Breast epithelium (tissue), 4 donors: ENCODE measurements at regions not wholly inside any gene's neighbourhood (a gene's known extent, or its start where the extent isn't known, plus 50 kb on each side); places are given as distances from the start of the nearest gene placed in this dataset.

ENCODE experiments used
- DNase-seq, 2 donors: peaks; one replicate each; pipeline ENCODE4 v3.0.0-alpha.2; 2019; ENCODE audit warnings: low spot score in 2 of 2
- H3K27ac ChIP-seq, 2 donors: fragments of 200-600 bp; sonication (generic) in 1 of 2; one replicate each; pipeline ENCODE4 v1.5.1; 2016 to 2019; ENCODE audit warnings: mild to moderate bottlenecking in 1 of 2
- H3K27me3 ChIP-seq, 2 donors: fragments of 200-600 bp; sonication (generic) in 1 of 2; one replicate each; pipeline versions ENCODE4 v1.5.1 to v1.6.0; 2017 to 2019; ENCODE audit warnings: control low read depth in 1 of 2, mild to moderate bottlenecking in 1 of 2
- H3K36me3 ChIP-seq: fragments of 200-600 bp; one replicate; pipeline ENCODE4 v1.5.1; 2019
- H3K4me1 ChIP-seq, 2 donors: fragments of 200-600 bp; sonication (generic); one replicate each; pipeline ENCODE4 v1.5.1; 2016 to 2019; ENCODE audit warnings: control low read depth in 1 of 2
- H3K4me3 ChIP-seq, 3 donors: fragments of 200-600 bp; sonication (generic); 1 replicate in 2 of 3; 2 replicates in 1 of 3; pipeline ENCODE4 v1.5.1; 2016 to 2019; ENCODE audit warnings: mild to moderate bottlenecking in 3 of 3, moderate library complexity in 2 of 3
- H3K9me3 ChIP-seq, 2 donors: fragments of 200-600 bp; sonication (generic) in 1 of 2; one replicate each; pipeline ENCODE4 v1.5.1; 2016 to 2019; ENCODE audit warnings: control low read depth in 1 of 2
- POLR2A ChIP-seq: fragments of 450-650 bp; IDR thresholded peaks from one replicate; pipeline ENCODE4 v1.6.1; 2016; ENCODE audit warnings: antibody characterized with exemption, mild to moderate bottlenecking, moderate library complexity
- POLR2AphosphoS5 ChIP-seq, 3 donors: sonication (generic); formaldehyde crosslinking; IDR thresholded peaks; one replicate each; pipeline ENCODE4 v1.6.1; 2017; ENCODE audit warnings: antibody characterized with exemption in 3 of 3
- intact Hi-C: fragments of 100-400 bp; cut with DNase I; formaldehyde crosslinking; loops from one replicate; pipeline ENCODE4 v1.15.1; 2023; ENCODE audit warnings: low total_unique reads
- TF ChIP-seq, protein P1 (sequence below), 3 donors: fragments of 450-650 bp; IDR thresholded peaks; one replicate each; pipeline ENCODE4 v1.5.1; 2016 to 2017; ENCODE audit warnings: antibody characterized with exemption in 3 of 3, mild to moderate bottlenecking in 3 of 3, moderate library complexity in 3 of 3

DNA sequence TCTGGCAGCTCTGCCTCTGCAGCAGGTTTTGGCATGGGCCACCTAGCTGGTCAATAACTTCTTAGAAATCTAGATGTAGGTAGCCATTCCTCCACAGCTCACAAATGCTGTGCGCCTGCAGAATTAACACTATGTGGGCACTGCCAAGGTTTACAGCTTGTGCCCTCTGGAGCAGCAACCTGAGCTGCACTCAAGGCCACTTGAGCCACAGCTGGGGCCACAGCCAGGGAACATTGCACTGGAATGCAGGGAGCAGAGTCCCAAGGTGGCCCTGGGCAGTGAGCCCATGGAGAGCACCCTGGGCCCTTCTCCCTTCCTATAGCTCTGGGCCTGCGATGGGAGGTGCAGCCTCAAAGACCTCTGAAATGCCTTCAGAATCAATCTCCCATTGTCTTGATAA lies 365.3 kb downstream of the SATB2 start:
- Histone ChIP-seq H3K4me1 (no peaks in the 10 kb centered on the region), H3K27me3 (no peaks in the 10 kb centered on the region), H3K36me3 (no peaks in the 10 kb centered on the region), H3K4me3 (no peak overlapping the region), H3K27ac (no peak overlapping the region), H3K9me3 (no peaks in the 10 kb centered on the region)
- intact Hi-C loops: no loop called here
- no peak for TF ChIP-seq POLR2AphosphoS5 (IDR thresholded peaks at IDR 0.05)
- TF ChIP-seq POLR2A: no peak
- TF ChIP-seq, protein P1, sequence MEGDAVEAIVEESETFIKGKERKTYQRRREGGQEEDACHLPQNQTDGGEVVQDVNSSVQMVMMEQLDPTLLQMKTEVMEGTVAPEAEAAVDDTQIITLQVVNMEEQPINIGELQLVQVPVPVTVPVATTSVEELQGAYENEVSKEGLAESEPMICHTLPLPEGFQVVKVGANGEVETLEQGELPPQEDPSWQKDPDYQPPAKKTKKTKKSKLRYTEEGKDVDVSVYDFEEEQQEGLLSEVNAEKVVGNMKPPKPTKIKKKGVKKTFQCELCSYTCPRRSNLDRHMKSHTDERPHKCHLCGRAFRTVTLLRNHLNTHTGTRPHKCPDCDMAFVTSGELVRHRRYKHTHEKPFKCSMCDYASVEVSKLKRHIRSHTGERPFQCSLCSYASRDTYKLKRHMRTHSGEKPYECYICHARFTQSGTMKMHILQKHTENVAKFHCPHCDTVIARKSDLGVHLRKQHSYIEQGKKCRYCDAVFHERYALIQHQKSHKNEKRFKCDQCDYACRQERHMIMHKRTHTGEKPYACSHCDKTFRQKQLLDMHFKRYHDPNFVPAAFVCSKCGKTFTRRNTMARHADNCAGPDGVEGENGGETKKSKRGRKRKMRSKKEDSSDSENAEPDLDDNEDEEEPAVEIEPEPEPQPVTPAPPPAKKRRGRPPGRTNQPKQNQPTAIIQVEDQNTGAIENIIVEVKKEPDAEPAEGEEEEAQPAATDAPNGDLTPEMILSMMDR (IDR thresholded peaks at IDR 0.05): no peak
- DNase-seq: no peak

DNA sequence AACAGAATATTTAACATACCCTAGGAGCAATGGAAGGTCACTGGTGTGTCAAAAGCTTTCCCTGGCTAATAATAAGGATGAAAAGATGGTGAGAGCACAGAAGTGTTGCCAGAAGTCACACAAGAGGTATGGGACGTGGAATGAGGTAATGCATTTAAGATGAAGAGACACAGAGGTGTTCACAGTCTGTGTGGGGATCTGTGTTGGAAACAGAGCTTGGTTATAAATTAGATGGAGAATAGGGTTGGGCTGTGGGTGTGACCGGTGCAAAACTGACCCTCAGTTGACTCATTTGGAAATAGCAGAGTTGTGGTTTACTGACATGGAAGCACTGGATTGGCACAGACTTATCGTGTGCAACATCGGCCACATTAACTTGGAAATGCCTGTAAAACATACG lies 372.5 kb downstream of the SATB2 start:
- no peak for DNase-seq
- no peaks in the 10 kb centered on the region for H3K9me3 ChIP-seq
- H3K27me3 ChIP-seq: no peaks in the 10 kb centered on the region
- no peak for TF ChIP-seq POLR2A
- TF ChIP-seq POLR2AphosphoS5 (IDR thresholded peaks at IDR 0.05): no peak
- TF ChIP-seq, protein P1 (IDR thresholded peaks at IDR 0.05): no peak
- intact Hi-C loops: no loop called here
- H3K27ac ChIP-seq: no peak overlapping the region
- H3K4me1 ChIP-seq: no peaks in the 10 kb centered on the region
- H3K4me3 ChIP-seq: no peak overlapping the region
- no peaks in the 10 kb centered on the region for H3K36me3 ChIP-seq

DNA sequence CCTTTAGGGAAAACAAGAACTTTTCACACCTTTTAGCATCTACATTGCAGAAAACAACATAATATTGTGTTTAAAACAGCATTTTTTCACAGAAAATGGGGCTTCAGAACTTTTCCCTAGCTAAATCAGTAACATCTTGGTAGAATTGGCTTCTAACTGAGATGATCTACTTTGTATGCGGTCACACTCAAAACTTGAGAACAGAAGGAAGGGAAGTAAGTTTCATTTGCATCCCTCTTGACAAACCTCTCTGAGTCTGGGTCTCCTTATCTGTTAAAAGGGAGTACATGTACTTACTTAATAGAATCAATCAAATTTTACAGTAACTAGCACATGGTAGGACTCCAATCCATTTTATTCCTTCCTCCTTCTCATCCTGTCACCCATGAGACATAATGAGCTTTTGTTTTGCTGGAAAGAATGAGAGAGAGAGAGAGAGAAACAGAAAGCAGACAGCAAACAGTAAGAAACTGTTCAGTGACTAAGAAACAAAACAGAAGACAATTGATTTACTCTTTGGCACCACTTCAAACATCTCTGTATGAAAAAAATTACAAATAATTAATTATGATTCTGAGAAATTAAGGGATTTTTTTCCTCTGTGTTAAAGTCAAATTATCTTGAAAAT lies 387.3 kb downstream of the SATB2 start:
- intact Hi-C loops: no loop called here
- Histone ChIP-seq H3K9me3 (no peaks in the 10 kb centered on the region), H3K4me1 (no peaks in the 10 kb centered on the region), H3K27ac (no peak overlapping the region), H3K4me3 (no peak overlapping the region), H3K27me3 (no peaks in the 10 kb centered on the region), H3K36me3 (no peaks in the 10 kb centered on the region)
- no peak for DNase-seq
- TF ChIP-seq, protein P1 (IDR thresholded peaks at IDR 0.05): no peak
- TF ChIP-seq POLR2AphosphoS5 (IDR thresholded peaks at IDR 0.05) (no peak), POLR2A (no peak)

DNA sequence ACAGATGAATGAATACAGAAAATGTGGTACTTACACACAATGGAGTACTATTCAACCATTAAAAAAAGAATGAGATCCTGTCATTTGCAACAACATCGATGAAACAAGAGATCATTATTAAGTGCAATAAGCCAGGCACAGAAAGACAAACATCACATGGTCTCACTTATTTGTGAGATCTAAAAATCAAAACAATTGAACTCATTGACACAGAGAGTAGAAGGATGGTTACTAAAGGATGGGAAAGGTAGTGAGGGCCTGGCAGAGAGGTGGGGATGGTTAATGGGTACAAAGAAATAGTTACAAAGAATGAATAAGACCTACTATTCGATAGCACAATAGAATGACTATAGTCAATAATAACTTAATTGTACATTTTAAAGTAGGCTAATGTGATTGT lies 393.5 kb downstream of the SATB2 start:
- TF ChIP-seq POLR2AphosphoS5 (IDR thresholded peaks at IDR 0.05) (no peak), POLR2A (no peak)
- TF ChIP-seq, protein P1 (IDR thresholded peaks at IDR 0.05): no peak
- Histone ChIP-seq H3K36me3 (no peaks in the 10 kb centered on the region), H3K4me3 (no peak overlapping the region), H3K4me1 (no peaks in the 10 kb centered on the region), H3K9me3 (peaks cover 6 to 20% of the 10 kb centered on the region in 2 donors), H3K27ac (no peak overlapping the region), H3K27me3 (no peaks in the 10 kb centered on the region)
- intact Hi-C loops: no loop called here
- no peak for DNase-seq

DNA sequence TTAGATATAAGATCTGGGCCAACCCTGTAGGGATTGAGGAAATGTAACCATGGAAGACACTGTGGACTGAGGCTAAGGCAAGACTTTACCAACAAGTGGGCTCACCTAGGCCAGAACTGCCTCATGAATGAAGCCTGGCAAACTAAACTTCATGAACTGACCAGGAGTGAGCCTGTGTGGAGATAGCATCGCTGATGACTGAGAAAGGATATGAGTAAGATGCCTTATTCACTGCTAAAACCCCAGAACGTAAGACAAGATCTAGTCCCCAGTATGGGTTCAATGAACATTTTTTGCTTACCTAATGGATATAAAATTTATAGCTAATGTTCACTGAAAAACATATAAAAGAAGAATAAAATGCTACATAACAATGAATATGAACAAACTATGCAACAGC lies 399.8 kb downstream of the SATB2 start:
- no peak overlapping the region for H3K27ac ChIP-seq
- H3K4me3 ChIP-seq: no peak overlapping the region
- H3K36me3 ChIP-seq: no peaks in the 10 kb centered on the region
- no peak for DNase-seq
- H3K27me3 ChIP-seq: no peaks in the 10 kb centered on the region
- TF ChIP-seq POLR2AphosphoS5 (IDR thresholded peaks at IDR 0.05) (no peak), POLR2A (no peak)
- TF ChIP-seq, protein P1 (IDR thresholded peaks at IDR 0.05): no peak
- H3K4me1 ChIP-seq: no peaks in the 10 kb centered on the region
- intact Hi-C loops: no loop called here
- peaks cover 6 to 11% of the 10 kb centered on the region in 2 donors for H3K9me3 ChIP-seq
